ENCODE measurements at regions not wholly inside any gene's neighbourhood (a gene's known extent, or its start where the extent isn't known, plus 50 kb on each side); places are given as distances from the start of the nearest gene placed in this dataset.

DNA sequence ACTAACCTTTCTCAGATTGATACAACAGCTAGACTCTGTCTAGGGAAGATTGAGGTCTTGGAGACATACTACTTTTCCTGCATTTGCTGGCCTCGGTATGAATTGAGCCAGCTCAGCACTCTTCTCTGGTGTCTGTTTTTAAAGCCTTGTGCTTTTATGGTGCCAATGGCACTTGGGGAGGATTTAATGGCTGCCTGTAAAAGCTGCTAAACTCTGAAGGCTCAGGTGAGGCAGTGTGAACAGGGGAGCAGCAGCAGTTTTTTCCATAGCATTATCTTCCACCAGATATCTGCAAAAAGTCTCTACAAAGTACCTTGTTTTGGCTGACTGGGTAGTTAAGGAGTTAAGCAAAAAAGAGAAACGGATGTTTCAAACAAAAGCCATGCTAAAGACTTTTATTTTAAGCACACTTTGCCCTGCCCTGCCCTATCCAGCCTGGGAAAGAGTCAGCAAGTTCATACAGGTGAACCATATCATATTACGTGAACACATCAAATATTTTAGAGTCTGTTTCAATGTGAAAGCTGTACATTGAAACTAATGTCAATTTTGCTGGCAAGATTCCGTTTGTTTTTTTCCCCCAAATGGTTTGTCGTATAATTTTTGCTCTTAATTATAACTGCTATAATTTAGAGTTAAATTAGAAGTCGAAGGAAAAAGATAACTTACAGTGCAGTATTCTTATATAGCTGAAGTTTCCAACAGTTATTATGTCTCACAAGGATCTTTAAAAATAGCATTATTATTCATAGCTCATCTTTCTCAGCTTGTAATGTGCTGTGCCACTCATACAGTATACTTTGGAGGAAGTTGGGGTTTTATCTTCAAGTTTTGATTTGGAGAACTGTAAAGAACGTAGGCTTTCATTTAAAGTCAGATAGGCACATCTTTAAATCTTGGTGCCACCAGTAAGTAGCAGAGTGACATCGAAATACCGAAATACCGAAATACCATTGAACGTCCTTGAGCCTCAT, 424.1 kb upstream of the CD180 start:
- no peak for TF ChIP-seq POLR2A (IDR thresholded peaks at IDR 0.05)
- TF ChIP-seq, protein P1, sequence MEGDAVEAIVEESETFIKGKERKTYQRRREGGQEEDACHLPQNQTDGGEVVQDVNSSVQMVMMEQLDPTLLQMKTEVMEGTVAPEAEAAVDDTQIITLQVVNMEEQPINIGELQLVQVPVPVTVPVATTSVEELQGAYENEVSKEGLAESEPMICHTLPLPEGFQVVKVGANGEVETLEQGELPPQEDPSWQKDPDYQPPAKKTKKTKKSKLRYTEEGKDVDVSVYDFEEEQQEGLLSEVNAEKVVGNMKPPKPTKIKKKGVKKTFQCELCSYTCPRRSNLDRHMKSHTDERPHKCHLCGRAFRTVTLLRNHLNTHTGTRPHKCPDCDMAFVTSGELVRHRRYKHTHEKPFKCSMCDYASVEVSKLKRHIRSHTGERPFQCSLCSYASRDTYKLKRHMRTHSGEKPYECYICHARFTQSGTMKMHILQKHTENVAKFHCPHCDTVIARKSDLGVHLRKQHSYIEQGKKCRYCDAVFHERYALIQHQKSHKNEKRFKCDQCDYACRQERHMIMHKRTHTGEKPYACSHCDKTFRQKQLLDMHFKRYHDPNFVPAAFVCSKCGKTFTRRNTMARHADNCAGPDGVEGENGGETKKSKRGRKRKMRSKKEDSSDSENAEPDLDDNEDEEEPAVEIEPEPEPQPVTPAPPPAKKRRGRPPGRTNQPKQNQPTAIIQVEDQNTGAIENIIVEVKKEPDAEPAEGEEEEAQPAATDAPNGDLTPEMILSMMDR (IDR thresholded peaks at IDR 0.05) = no peak
- no peak for TF ChIP-seq EP300 (IDR thresholded peaks at IDR 0.05)

Data from tibial nerve (tissue), 4 donors.